ENCODE measurements at regions not wholly inside any gene's neighbourhood (a gene's known extent, or its start where the extent isn't known, plus 50 kb on each side); places are given as distances from the start of the nearest gene placed in this dataset.

DNA sequence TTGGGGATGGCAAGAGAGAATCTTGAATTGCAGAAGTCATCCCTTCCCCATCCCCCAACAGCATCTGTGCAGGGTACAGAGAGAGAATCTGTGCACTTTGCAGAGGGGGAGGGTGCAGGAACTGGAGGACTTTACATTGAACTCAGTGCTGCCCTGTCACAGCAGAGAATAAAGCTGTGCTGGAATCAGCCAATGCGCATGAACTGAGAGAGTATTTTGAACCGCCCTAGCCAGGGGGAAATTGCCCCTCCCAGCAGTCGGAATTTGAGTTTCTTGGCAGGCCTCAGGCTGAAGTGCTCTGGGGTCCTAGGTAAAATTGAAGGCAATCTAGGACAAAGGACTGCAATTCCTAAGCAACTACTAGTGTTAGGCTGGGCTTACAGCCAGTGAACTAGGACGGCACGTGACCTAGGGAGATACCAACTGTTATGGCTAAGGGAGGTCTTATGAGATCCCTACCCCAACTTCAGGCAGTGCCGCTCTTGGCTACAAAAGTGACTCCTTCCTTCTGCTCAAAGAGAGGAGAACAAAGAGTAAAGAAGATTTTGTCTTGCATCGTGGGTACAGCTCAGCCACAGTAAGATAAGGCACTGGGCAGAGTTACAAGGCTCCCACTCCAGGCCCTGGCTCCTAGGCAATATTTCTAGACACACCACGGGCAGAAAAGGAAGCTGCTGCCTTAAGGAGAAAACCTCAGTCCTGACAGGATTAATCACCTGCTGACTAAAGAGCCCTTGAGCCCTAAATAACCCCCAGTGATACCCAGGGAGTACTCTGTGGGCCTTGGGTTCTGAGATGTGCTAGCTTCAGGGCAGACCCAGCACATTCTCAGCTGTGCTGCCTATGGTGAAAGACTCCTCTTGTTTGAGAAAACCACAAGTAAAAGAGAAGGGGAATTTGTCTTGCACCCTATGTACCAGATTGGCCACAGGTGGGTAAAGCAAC is 300.5 kb upstream of the ALCAM start:
- H3K36me3 ChIP-seq = no peaks in the 10 kb centered on the region
- no peaks in the 10 kb centered on the region for H3K27me3 ChIP-seq (ENCODE audit: insufficient read depth, low read depth, severe bottlenecking)
- TF ChIP-seq, protein P1, sequence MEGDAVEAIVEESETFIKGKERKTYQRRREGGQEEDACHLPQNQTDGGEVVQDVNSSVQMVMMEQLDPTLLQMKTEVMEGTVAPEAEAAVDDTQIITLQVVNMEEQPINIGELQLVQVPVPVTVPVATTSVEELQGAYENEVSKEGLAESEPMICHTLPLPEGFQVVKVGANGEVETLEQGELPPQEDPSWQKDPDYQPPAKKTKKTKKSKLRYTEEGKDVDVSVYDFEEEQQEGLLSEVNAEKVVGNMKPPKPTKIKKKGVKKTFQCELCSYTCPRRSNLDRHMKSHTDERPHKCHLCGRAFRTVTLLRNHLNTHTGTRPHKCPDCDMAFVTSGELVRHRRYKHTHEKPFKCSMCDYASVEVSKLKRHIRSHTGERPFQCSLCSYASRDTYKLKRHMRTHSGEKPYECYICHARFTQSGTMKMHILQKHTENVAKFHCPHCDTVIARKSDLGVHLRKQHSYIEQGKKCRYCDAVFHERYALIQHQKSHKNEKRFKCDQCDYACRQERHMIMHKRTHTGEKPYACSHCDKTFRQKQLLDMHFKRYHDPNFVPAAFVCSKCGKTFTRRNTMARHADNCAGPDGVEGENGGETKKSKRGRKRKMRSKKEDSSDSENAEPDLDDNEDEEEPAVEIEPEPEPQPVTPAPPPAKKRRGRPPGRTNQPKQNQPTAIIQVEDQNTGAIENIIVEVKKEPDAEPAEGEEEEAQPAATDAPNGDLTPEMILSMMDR (IDR thresholded peaks at IDR 0.05; ENCODE audit: low read depth, low read length) = no peak
- H3K27ac ChIP-seq = no peak overlapping the region
- H3K9me3 ChIP-seq (ENCODE audit: severe bottlenecking) = no peaks in the 10 kb centered on the region
- no peak overlapping the region for H3K4me3 ChIP-seq (ENCODE audit: low read depth, low read length)
- DNase-seq = no peak

DNA sequence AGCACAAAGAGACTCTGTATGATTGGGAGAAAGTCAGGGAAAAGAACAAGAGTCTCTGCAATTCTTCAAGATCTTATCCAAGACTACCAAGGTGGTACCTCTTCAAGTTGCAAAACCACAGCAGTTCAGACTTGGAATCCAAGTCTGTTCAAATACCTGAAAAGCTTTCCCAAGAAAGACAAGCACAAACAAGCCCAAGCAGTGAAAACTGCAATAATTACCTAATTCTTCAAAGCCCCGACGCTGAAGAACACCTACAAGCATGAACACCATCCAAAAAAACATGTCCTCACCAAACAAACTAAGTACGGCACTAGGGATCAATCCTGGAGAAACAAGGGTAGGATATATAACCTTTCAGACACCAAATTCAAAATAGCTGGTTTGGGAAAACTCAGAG is 299.3 kb upstream of the ALCAM start:
- Histone ChIP-seq H3K27ac (no peak overlapping the region), H3K36me3 (no peaks in the 10 kb centered on the region), H3K9me3 (ENCODE audit: severe bottlenecking) (no peaks in the 10 kb centered on the region), H3K4me3 (ENCODE audit: low read depth, low read length) (no peak overlapping the region), H3K27me3 (ENCODE audit: insufficient read depth, low read depth, severe bottlenecking) (no peaks in the 10 kb centered on the region)
- no peak for DNase-seq
- TF ChIP-seq, protein P1 (IDR thresholded peaks at IDR 0.05; ENCODE audit: low read depth, low read length) = no peak

DNA sequence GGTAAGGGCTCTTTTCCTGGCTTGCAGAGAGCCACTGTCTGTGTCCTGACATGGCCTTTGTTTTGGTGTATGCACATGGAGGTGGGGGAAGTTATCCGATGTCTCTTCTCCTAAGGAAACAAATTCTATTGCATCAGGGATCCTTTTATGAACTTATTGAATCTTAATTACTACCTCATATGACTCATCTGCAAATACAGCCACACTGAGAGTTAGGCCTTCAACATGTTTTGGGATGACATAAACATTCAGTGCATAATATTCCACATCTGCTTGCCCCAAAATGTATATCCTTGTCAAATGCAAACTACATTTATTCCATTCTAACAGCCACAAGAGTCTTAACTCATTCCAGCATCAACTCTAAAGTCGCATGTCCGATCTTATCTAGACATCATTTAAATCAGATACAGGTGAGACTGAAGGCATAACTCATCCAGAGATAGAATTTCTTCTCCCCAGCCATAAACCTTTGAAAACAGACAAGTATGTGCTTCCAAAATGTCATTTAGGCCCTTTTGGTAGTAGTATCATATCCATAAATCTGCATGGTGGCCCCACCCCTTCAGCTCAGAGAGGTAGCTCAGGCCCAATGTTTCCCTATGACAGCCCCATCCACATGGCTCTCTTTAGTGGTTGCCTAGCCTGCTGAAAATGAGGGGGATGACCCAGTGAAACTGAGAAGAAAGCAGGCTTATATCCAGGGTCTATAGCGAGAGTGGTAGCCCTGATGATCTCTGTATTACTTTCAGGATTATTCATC is 289.5 kb upstream of the ALCAM start:
- H3K9me3 ChIP-seq (ENCODE audit: severe bottlenecking) = no peaks in the 10 kb centered on the region
- H3K4me3 ChIP-seq (ENCODE audit: low read depth, low read length) = no peak overlapping the region
- TF ChIP-seq, protein P1 (IDR thresholded peaks at IDR 0.05; ENCODE audit: low read depth, low read length) = no peak
- DNase-seq = no peak
- H3K27me3 ChIP-seq (ENCODE audit: insufficient read depth, low read depth, severe bottlenecking) = no peaks in the 10 kb centered on the region
- no peaks in the 10 kb centered on the region for H3K36me3 ChIP-seq
- no peak overlapping the region for H3K27ac ChIP-seq

DNA sequence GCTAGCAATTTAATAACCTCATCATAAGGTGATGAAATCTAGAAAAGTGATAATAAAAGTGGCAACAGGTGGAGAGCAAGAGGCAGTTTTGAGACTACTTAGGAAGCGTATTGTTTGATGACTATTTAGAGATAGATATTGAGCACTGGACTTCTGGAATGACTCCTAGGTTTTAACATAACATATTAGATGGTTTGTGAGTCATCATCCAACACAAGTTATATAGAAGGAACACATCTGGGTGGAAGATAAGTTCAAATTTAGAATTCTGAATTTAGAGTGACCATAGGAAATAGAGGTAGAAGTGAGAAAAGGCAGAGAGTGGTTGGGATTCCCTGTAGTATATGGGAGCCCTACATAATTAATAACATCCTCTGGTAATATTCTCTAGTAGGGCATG is 282.8 kb upstream of the ALCAM start:
- H3K27me3 ChIP-seq (ENCODE audit: insufficient read depth, low read depth, severe bottlenecking) = no peaks in the 10 kb centered on the region
- no peak overlapping the region for H3K4me3 ChIP-seq (ENCODE audit: low read depth, low read length)
- no peak overlapping the region for H3K27ac ChIP-seq
- no peaks in the 10 kb centered on the region for H3K9me3 ChIP-seq (ENCODE audit: severe bottlenecking)
- TF ChIP-seq, protein P1 (IDR thresholded peaks at IDR 0.05; ENCODE audit: low read depth, low read length) = no peak
- no peaks in the 10 kb centered on the region for H3K36me3 ChIP-seq
- DNase-seq = no peak

DNA sequence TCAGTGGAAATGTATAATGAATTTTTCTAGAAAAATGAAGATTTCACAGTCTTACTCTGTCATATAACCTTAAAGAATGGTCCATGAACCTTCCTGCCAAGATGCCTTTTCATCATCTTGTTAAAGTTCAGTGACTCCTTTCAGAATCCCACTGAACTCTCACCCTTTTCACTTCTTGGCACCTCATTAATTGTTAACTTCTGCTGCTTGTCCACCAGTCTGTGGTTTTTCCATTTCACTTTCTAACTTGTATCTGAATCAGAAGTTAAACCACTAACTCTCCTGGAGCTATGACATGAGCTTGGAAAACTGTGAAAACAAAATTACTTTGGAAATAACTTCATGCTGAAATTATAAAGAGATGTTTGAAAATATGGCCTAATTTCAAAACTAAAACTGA is 281.2 kb upstream of the ALCAM start:
- H3K9me3 ChIP-seq (ENCODE audit: severe bottlenecking) = no peaks in the 10 kb centered on the region
- no peak for DNase-seq
- no peak overlapping the region for H3K4me3 ChIP-seq (ENCODE audit: low read depth, low read length)
- no peaks in the 10 kb centered on the region for H3K27me3 ChIP-seq (ENCODE audit: insufficient read depth, low read depth, severe bottlenecking)
- no peaks in the 10 kb centered on the region for H3K36me3 ChIP-seq
- TF ChIP-seq, protein P1 (IDR thresholded peaks at IDR 0.05; ENCODE audit: low read depth, low read length) = no peak
- no peak overlapping the region for H3K27ac ChIP-seq
